Ovary (tissue), 7 donors: ENCODE measurements at regions not wholly inside any gene's neighbourhood (a gene's known extent, or its start where the extent isn't known, plus 50 kb on each side); places are given as distances from the start of the nearest gene placed in this dataset.

Experiments
- DNase-seq, 5 donors: peaks; one replicate each; pipeline ENCODE4 v3.0.0-alpha.2; 2019 to 2020
- H3K27ac ChIP-seq, 2 donors: fragments of 200-600 bp; one replicate each; pipeline versions ENCODE4 v1.5.1 to v1.8.0; 2019 to 2022
- H3K27me3 ChIP-seq: fragments of 200-600 bp; one replicate; pipeline ENCODE4 v1.8.0; 2022
- H3K36me3 ChIP-seq: fragments of 200-600 bp; sonication (generic); one replicate; pipeline ENCODE4 v1.5.1; 2019
- H3K4me1 ChIP-seq: one replicate; pipeline ENCODE4 v1.8.1; 2013; ENCODE audit warnings: mild to moderate bottlenecking, moderate library complexity; ENCODE audit not compliant: insufficient read depth
- H3K4me3 ChIP-seq: fragments of 200-600 bp; sonication (generic); one replicate; pipeline ENCODE4 v1.5.1; 2017
- H3K9me3 ChIP-seq, 2 donors: fragments of 200-600 bp in 1 of 2; sonication (generic) in 1 of 2; one replicate each; pipeline versions ENCODE4 v1.5.1 to v1.8.1; 2013 to 2019; ENCODE audit warnings: mild to moderate bottlenecking in 1 of 2, moderate library complexity in 1 of 2
- EP300 ChIP-seq: sonication (generic); formaldehyde crosslinking; IDR thresholded peaks from one replicate; pipeline ENCODE4 v1.6.1; 2017; ENCODE audit warnings: antibody characterized with exemption
- POLR2A ChIP-seq: fragments of 450-650 bp; IDR thresholded peaks from one replicate; pipeline ENCODE4 v1.6.1; 2017; ENCODE audit warnings: antibody characterized with exemption, mild to moderate bottlenecking, moderate library complexity
- WGBS, 3 donors: extraction: QIAGEN DNeasy Blood & Tissue Kit in 1 of 3; methylation state at CpG; one replicate each; pipeline versions ENCODE4 v1.1.5 to v1.1.7; 2013 to 2017; 5-methylcytosine and 5-hydroxymethylcytosine counted together
- intact Hi-C, 4 donors: fragments of 100-400 bp; cut with DNase I; formaldehyde crosslinking; loops; one replicate each; pipeline versions ENCODE4 v1.11.0 to v1.15.1; 2022 to 2023
- TF ChIP-seq, protein P1 (sequence below), 3 donors: fragments of 450-650 bp in 2 of 3; fragments of 200-600 bp in 1 of 3; IDR thresholded peaks; one replicate each; pipeline versions ENCODE4 v1.5.1 to v1.8.0; 2016 to 2022; ENCODE audit warnings: antibody characterized with exemption in 3 of 3, mild to moderate bottlenecking in 1 of 3
- donor health status: DM: no; HTN: no; CAD: no; lungs with moderate emphysema.
- donor health status: DM: no; HTN: no; CAD: no.
- donor health status: Bipolar disorder and iron deficiency.
- donor health status: DM: no; HTN: no; CAD: no.
- donor health status: DM: yes; HTN: yes; CAD: no.

GRCh38 chr18:29321561-29321960 lies 1144.6 kb upstream of the CDH2 start:
- TF ChIP-seq, protein P1, sequence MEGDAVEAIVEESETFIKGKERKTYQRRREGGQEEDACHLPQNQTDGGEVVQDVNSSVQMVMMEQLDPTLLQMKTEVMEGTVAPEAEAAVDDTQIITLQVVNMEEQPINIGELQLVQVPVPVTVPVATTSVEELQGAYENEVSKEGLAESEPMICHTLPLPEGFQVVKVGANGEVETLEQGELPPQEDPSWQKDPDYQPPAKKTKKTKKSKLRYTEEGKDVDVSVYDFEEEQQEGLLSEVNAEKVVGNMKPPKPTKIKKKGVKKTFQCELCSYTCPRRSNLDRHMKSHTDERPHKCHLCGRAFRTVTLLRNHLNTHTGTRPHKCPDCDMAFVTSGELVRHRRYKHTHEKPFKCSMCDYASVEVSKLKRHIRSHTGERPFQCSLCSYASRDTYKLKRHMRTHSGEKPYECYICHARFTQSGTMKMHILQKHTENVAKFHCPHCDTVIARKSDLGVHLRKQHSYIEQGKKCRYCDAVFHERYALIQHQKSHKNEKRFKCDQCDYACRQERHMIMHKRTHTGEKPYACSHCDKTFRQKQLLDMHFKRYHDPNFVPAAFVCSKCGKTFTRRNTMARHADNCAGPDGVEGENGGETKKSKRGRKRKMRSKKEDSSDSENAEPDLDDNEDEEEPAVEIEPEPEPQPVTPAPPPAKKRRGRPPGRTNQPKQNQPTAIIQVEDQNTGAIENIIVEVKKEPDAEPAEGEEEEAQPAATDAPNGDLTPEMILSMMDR (IDR thresholded peaks at IDR 0.05): no peak
- no peak for TF ChIP-seq EP300
- TF ChIP-seq POLR2A: no peak
- 91 to 97% (median 94%) methylated on average over 1 of the region's 1 CpG for WGBS, 3 donors

DNA sequence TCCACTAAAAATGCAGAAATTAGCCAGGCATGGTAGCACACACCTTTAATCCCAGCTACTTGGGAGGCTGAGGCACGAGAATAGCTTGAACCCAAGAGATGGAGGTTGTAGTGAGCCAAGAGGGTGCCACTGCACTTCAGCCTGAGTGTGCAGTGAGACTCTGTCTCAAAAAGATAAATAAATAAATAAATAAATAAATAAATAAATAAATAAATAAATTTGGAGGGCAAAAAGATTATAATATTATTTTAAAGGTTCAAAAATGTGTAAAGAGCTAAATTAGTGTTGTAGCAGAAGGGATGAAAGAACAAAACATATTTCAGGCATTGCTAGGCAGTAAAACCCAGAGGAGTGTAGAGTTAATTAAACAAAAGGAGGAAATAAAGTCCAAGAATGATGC lies 1136.4 kb upstream of the CDH2 start:
- no peak for DNase-seq
- TF ChIP-seq POLR2A (no peak), EP300 (no peak)
- TF ChIP-seq, protein P1 (IDR thresholded peaks at IDR 0.05): no peak
- 94 to 98% (median 96%) methylated on average over 1 of the region's 1 CpG for WGBS, 3 donors

More at GRCh38 chr18:29321561-29321960, 1144.6 kb upstream of the CDH2 start:
- H3K4me3 ChIP-seq: no peak overlapping the region
- DNase-seq: no peak
- no peaks in the 10 kb centered on the region for H3K27me3 ChIP-seq
- intact Hi-C loops: no loop called here
- no peaks in the 10 kb centered on the region for H3K36me3 ChIP-seq
- no peak overlapping the region for H3K27ac ChIP-seq
- no peaks in the 10 kb centered on the region for H3K9me3 ChIP-seq
- no peaks in the 10 kb centered on the region for H3K4me1 ChIP-seq

GRCh38 chr18:29311580-29311979 lies 1134.7 kb upstream of the CDH2 start:
- DNase-seq: no peak
- no peak overlapping the region for H3K27ac ChIP-seq
- no peak overlapping the region for H3K4me3 ChIP-seq
- H3K36me3 ChIP-seq: no peaks in the 10 kb centered on the region
- H3K9me3 ChIP-seq: no peaks in the 10 kb centered on the region
- intact Hi-C loops: no loop called here
- no peaks in the 10 kb centered on the region for H3K27me3 ChIP-seq
- H3K4me1 ChIP-seq: no peaks in the 10 kb centered on the region
- 76 to 83% (median 82%) methylated on average over 2 of the region's 2 CpGs for WGBS, 3 donors
- TF ChIP-seq EP300: no peak
- TF ChIP-seq, protein P1 (IDR thresholded peaks at IDR 0.05): no peak
- no peak for TF ChIP-seq POLR2A

More for the DNA sequence above, 1136.4 kb upstream of the CDH2 start:
- H3K27ac ChIP-seq: no peak overlapping the region
- intact Hi-C loops: no loop called here
- no peaks in the 10 kb centered on the region for H3K9me3 ChIP-seq
- H3K27me3 ChIP-seq: no peaks in the 10 kb centered on the region
- H3K36me3 ChIP-seq: no peaks in the 10 kb centered on the region
- H3K4me3 ChIP-seq: no peak overlapping the region
- H3K4me1 ChIP-seq: no peaks in the 10 kb centered on the region

DNA sequence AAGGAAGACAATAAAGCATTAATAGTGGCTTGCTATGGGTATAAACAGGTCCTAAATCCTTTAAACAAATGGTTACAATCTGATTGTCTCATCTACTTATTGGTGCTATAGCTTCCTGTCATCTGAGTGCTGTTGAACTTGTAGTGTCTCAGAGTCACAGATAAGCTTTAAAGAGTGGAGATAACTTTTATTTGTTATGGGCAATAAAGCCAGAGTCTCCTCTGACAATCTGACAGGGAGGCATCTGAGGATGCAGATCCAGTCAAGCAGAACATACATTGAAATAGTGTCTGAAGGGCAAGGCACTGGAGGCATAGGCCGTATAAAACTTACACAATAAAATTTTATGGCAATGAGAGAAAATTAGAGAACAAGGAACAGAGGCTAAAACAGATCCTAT lies 1132.4 kb upstream of the CDH2 start:
- TF ChIP-seq POLR2A: no peak
- TF ChIP-seq, protein P1 (IDR thresholded peaks at IDR 0.05): no peak
- TF ChIP-seq EP300: no peak
- no peak overlapping the region for H3K4me3 ChIP-seq
- H3K9me3 ChIP-seq: no peaks in the 10 kb centered on the region
- H3K36me3 ChIP-seq: no peaks in the 10 kb centered on the region
- no peak for DNase-seq
- 70 to 81% (median 72%) methylated on average over 1 of the region's 1 CpG for WGBS, 3 donors
- intact Hi-C loops: no loop called here
- H3K27me3 ChIP-seq: no peaks in the 10 kb centered on the region
- no peaks in the 10 kb centered on the region for H3K4me1 ChIP-seq
- H3K27ac ChIP-seq: no peak overlapping the region

GRCh38 chr18:29307982-29308381 lies 1131.1 kb upstream of the CDH2 start:
- no peak overlapping the region for H3K27ac ChIP-seq
- no peak for DNase-seq
- no peaks in the 10 kb centered on the region for H3K4me1 ChIP-seq
- H3K9me3 ChIP-seq: no peaks in the 10 kb centered on the region
- 25 to 43% (median 29%) methylated on average over 1 of the region's 1 CpG for WGBS, 3 donors
- TF ChIP-seq, protein P1 (IDR thresholded peaks at IDR 0.05): no peak
- TF ChIP-seq POLR2A: no peak
- TF ChIP-seq EP300: no peak
- H3K27me3 ChIP-seq: no peaks in the 10 kb centered on the region
- no peak overlapping the region for H3K4me3 ChIP-seq
- intact Hi-C loops: no loop called here
- H3K36me3 ChIP-seq: no peaks in the 10 kb centered on the region
